Motor neuron (in vitro differentiated cells): ENCODE measurements at regions not wholly inside any gene's neighbourhood (a gene's known extent, or its start where the extent isn't known, plus 50 kb on each side); places are given as distances from the start of the nearest gene placed in this dataset.
"Not testable (repeated sequence)": the region's sequence is repeated elsewhere in the genome, so short reads cannot be mapped to it uniquely, and the experiment has no call there.

Experiments used
- ATAC-seq, 8 experiments: fragments of 200-7000 bp; cut with Tn5 transposase; replicated peaks in 6 of 8; 2 replicates each; pipeline ENCODE4 v1.8.0; 2021; ENCODE audit warnings: mild to moderate bottlenecking in 8 of 8, moderate library complexity in 8 of 8
- H3K27ac ChIP-seq, 2 donors: fragments of 250-450 bp; sonication (Bioruptor Pico); 2 replicates each; pipeline ENCODE4 v1.9.0; 2021; ENCODE audit warnings: antibody characterized with exemption in 2 of 2, mild to moderate bottlenecking in 2 of 2, moderate library complexity in 1 of 2
- H3K4me1 ChIP-seq, 2 donors: fragments of 250-450 bp; sonication (Bioruptor Pico); replicated peaks in 1 of 2; 2 replicates each; pipeline ENCODE4 v1.6.1; 2021; ENCODE audit warnings: antibody characterized with exemption in 2 of 2, mild to moderate bottlenecking in 2 of 2, moderate library complexity in 1 of 2
- H3K4me3 ChIP-seq, 5 donors: fragments of 250-450 bp; sonication (Bioruptor Pico); 2 replicates each; pipeline ENCODE4 v1.9.0; 2021; ENCODE audit warnings: antibody characterized with exemption in 5 of 5, mild to moderate bottlenecking in 5 of 5, moderate library complexity in 4 of 5
- WGBS, 10 experiments: fragments of 450-650 bp; shearing (Covaris generic); methylation state at CpG; one replicate each; pipeline ENCODE4 v1.0.0; 2022; 5-methylcytosine and 5-hydroxymethylcytosine counted together
- in situ Hi-C, 9 experiments: fragments of 400-800 bp; cut with MboI; loops; one replicate each; pipeline ENCODE4 v1.15.0; 2021; ENCODE audit warnings: low sequenced_read_pairs in 9 of 9, low pct_unique_long_range_greater_than_20kb in 2 of 9; ENCODE audit not compliant: unreplicated experiment in 9 of 9

- Histone ChIP-seq H3K4me1 (no peaks in the 10 kb centered on the region), H3K4me3 (no peak overlapping the region), H3K27ac (no peak overlapping the region)
- ATAC-seq: no peak
- in situ Hi-C loops: no loop called here
- 15 to 84% (median 40%) methylated on average over 1 to 5 of the region's 5 CpGs; no CpG with 5 or more reads in 3 of the 10 experiments for WGBS, 10 experiments
Measured at GRCh38 chr1:14173598-14173997, 424.9 kb upstream of the KAZN start.

GRCh38 chr1:14177866-14178265, 420.6 kb upstream of the KAZN start:
- 35 to 93% (median 64%) methylated on average over 1 to 5 of the region's 5 CpGs for WGBS, 10 experiments
- H3K4me1 ChIP-seq, in situ Hi-C loops, H3K4me3 ChIP-seq, ATAC-seq, H3K27ac ChIP-seq: not testable (repeated sequence)

GRCh38 chr1:14180738-14181137, 417.7 kb upstream of the KAZN start:
- 0 to 81% (median 60%) methylated on average over 3 to 4 of the region's 4 CpGs; no CpG with 5 or more reads in 3 of the 10 experiments for whole genome bisulfite sequencing, 10 experiments
- in situ Hi-C loops: no loop called here
- H3K27ac ChIP-seq: no peak overlapping the region
- ATAC-seq: peak in 2 of 8 experiments; percentile 56 to 67
- H3K4me3 ChIP-seq: no peak overlapping the region
- peaks cover 12 to 22% of the 10 kb centered on the region in 2 donors for H3K4me1 ChIP-seq

- in situ Hi-C loops: no loop called here
- no peak for ATAC-seq
- 14 to 82% (median 64%) methylated on average over 3 to 9 of the region's 9 CpGs for WGBS, 10 experiments
Measured at GRCh38 chr1:14181191-14181795, 417.2 kb upstream of the KAZN start.

GRCh38 chr1:14182856-14183255, 415.6 kb upstream of the KAZN start:
- in situ Hi-C loops: no loop called here
- peak in 5 of 8 experiments; percentile 89 to 98 (median 96) for ATAC-seq
- peaks cover 12 to 22% of the 10 kb centered on the region in 2 donors for H3K4me1 ChIP-seq
- no peak overlapping the region for H3K4me3 ChIP-seq
- peak overlapping the region; percentile 59 to 73 for H3K27ac ChIP-seq
- WGBS, 10 experiments: 0 to 100% (median 47%) methylated on average over 1 to 5 of the region's 5 CpGs

More at GRCh38 chr1:14181191-14181795, 417.2 kb upstream of the KAZN start:
- H3K27ac ChIP-seq: no peak overlapping the region
- peaks cover 12 to 22% of the 10 kb centered on the region in 2 donors for H3K4me1 ChIP-seq
- H3K4me3 ChIP-seq: no peak overlapping the region

GRCh38 chr1:14183329-14183728, 415.2 kb upstream of the KAZN start:
- WGBS, 10 experiments: 33 to 98% (median 76%) methylated on average over 1 to 11 of the region's 11 CpGs; no CpG with 5 or more reads in 1 of the 10 experiments
- peak in 5 of 8 experiments; percentile 15 to 57 (median 23) for ATAC-seq
- peak overlapping the region; percentile 59 to 73 for H3K27ac ChIP-seq

GRCh38 chr1:14184454-14184853, 414.0 kb upstream of the KAZN start:
- Histone ChIP-seq H3K27ac (no peak overlapping the region), H3K4me1 (peaks cover 12 to 22% of the 10 kb centered on the region in 2 donors), H3K4me3 (no peak overlapping the region)
- in situ Hi-C loops: no loop called here
- WGBS, 10 experiments: 13 to 100% (median 66%) methylated on average over 1 to 6 of the region's 6 CpGs
- ATAC-seq: no peak

More at GRCh38 chr1:14183329-14183728, 415.2 kb upstream of the KAZN start:
- Histone ChIP-seq H3K4me1 (peaks cover 12 to 22% of the 10 kb centered on the region in 2 donors), H3K4me3 (no peak overlapping the region)
- in situ Hi-C loops: no loop called here

- in situ Hi-C loops: no loop called here
- peak in 3 of 8 experiments; percentile 26 to 52 (median 40) for ATAC-seq
- H3K4me1 ChIP-seq: no peaks in the 10 kb centered on the region
- 46 to 89% (median 79%) methylated on average over 1 to 4 of the region's 4 CpGs; no CpG with 5 or more reads in 1 of the 10 experiments for WGBS, 10 experiments
- H3K4me3 ChIP-seq: no peak overlapping the region
- no peak overlapping the region for H3K27ac ChIP-seq
Measured at GRCh38 chr1:14189381-14189780, 409.1 kb upstream of the KAZN start.

GRCh38 chr1:14190508-14190907, 408.0 kb upstream of the KAZN start:
- in situ Hi-C loops: no loop called here
- WGBS, 10 experiments: 0 to 68% (median 25%) methylated on average over 1 to 3 of the region's 3 CpGs; no CpG with 5 or more reads in 1 of the 10 experiments
- Histone ChIP-seq H3K27ac (no peak overlapping the region), H3K4me3 (no peak overlapping the region), H3K4me1 (no peaks in the 10 kb centered on the region)
- ATAC-seq: peak in 7 of 8 experiments; percentile 80 to 100 (median 99)

GRCh38 chr1:14194511-14194910, 404.0 kb upstream of the KAZN start:
- ATAC-seq: no peak
- H3K4me1 ChIP-seq: no peaks in the 10 kb centered on the region
- H3K27ac ChIP-seq: no peak overlapping the region
- WGBS, 10 experiments: 17 to 88% (median 70%) methylated on average over 1 to 3 of the region's 3 CpGs; no CpG with 5 or more reads in 3 of the 10 experiments
- in situ Hi-C loops: no loop called here
- no peak overlapping the region for H3K4me3 ChIP-seq

- H3K27ac ChIP-seq: no peak overlapping the region
- in situ Hi-C loops: no loop called here
- no peak overlapping the region for H3K4me3 ChIP-seq
- WGBS, 10 experiments: 33 to 100% (median 86%) methylated on average over 1 of the region's 1 CpG; no CpG with 5 or more reads in 3 of the 10 experiments
- peaks cover 0 to 8% of the 10 kb centered on the region in 2 donors for H3K4me1 ChIP-seq
- ATAC-seq: no peak
Measured at GRCh38 chr1:14205066-14205465, 393.4 kb upstream of the KAZN start.

GRCh38 chr1:14215151-14215550, 383.3 kb upstream of the KAZN start:
- peak in 1 of 8 experiments; percentile 48 for ATAC-seq
- in situ Hi-C loops: no loop called here

GRCh38 chr1:14217384-14217783, 381.1 kb upstream of the KAZN start:
- Histone ChIP-seq H3K4me3 (no peak overlapping the region), H3K4me1 (peaks cover 0 to 4% of the 10 kb centered on the region in 2 donors), H3K27ac (no peak overlapping the region)
- ATAC-seq: no peak
- in situ Hi-C loops: no loop called here
- 38 to 100% (median 95%) methylated on average over 1 of the region's 1 CpG for WGBS, 10 experiments

More at GRCh38 chr1:14215151-14215550, 383.3 kb upstream of the KAZN start:
- H3K27ac ChIP-seq: no peak overlapping the region
- H3K4me1 ChIP-seq: peaks cover 0 to 4% of the 10 kb centered on the region in 2 donors
- H3K4me3 ChIP-seq: no peak overlapping the region

- in situ Hi-C loops: no loop called here
- ATAC-seq: no peak
- H3K4me3 ChIP-seq: no peak overlapping the region
- WGBS, 10 experiments: 40 to 100% (median 83%) methylated on average over 1 to 4 of the region's 4 CpGs; no CpG with 5 or more reads in 1 of the 10 experiments
- H3K27ac ChIP-seq: no peak overlapping the region
- H3K4me1 ChIP-seq: no peaks in the 10 kb centered on the region
Measured at GRCh38 chr1:14220324-14220723, 378.2 kb upstream of the KAZN start.
